ENCODE measurements at regions not wholly inside any gene's neighbourhood (a gene's known extent, or its start where the extent isn't known, plus 50 kb on each side); places are given as distances from the start of the nearest gene placed in this dataset.

- no peak for TF ChIP-seq ZNF398 (tag by site-specific recombination; IDR thresholded peaks at IDR 0.05)
- TF ChIP-seq SP2 (tag by site-specific recombination; IDR thresholded peaks at IDR 0.05), result no peak
- no peak for TF ChIP-seq ZNF2 (tag by site-specific recombination; IDR thresholded peaks at IDR 0.05)
- TF ChIP-seq ZNF341 (tag by site-specific recombination; IDR thresholded peaks at IDR 0.05; ENCODE audit: low read depth), result no peak
- TF ChIP-seq ZNF555 (tag by site-specific recombination; conservative IDR thresholded peaks at IDR 0.05), result no peak
Measured at GRCh38 chr2:81097361-81097760, 792.8 kb upstream of the LRRTM1 start (continued).

GRCh38 chr2:81093031-81093430, 788.5 kb upstream of the LRRTM1 start:
- Histone ChIP-seq H3K36me3 (ENCODE audit: control insufficient read depth in 2 of 2, insufficient read depth in 1 of 2, low read length in 2 of 2) (no peaks in the 10 kb centered on the region), H3K4me3 (ENCODE audit: low read depth, low read length) (no peak overlapping the region), H3K4me1 (ENCODE audit: control insufficient read depth, insufficient read depth, low read length) (no peaks in the 10 kb centered on the region), H3K27ac (ENCODE audit: extremely low read depth, low read depth, low read length) (no peak overlapping the region), H3K9me3 (ENCODE audit: control insufficient read depth, insufficient read depth, low read depth, low read length) (no peaks in the 10 kb centered on the region)
- TF ChIP-seq ZNF670 (tag by site-specific recombination; IDR thresholded peaks at IDR 0.05; ENCODE audit: low read depth) (no peak), ZNF571 (tag by site-specific recombination; IDR thresholded peaks at IDR 0.05) (no peak), INSM2 (tag by site-specific recombination; IDR thresholded peaks at IDR 0.05) (no peak), ELK4 (IDR thresholded peaks at IDR 0.05; ENCODE audit: borderline replicate concordance, low read depth, low read length) (no peak), MEIS1 (CRISPR knock-in tag; IDR thresholded peaks at IDR 0.05; ENCODE audit: borderline replicate concordance) (no peak), ZNF549 (tag by site-specific recombination; IDR thresholded peaks at IDR 0.05) (no peak), ZFP41 (tag by site-specific recombination; IDR thresholded peaks at IDR 0.05; ENCODE audit: borderline replicate concordance) (no peak), MYNN (tag by site-specific recombination; IDR thresholded peaks at IDR 0.05; ENCODE audit: borderline replicate concordance) (no peak), GLIS2 (tag by site-specific recombination; IDR thresholded peaks at IDR 0.05) (no peak), YY2 (tag by site-specific recombination; IDR thresholded peaks at IDR 0.05) (no peak), AEBP2 (tag by site-specific recombination; IDR thresholded peaks at IDR 0.05; ENCODE audit: borderline replicate concordance) (no peak), GLI4 (tag by site-specific recombination; IDR thresholded peaks at IDR 0.05) (no peak), ZNF2 (tag by site-specific recombination; IDR thresholded peaks at IDR 0.05) (no peak), ZNF19 (tag by site-specific recombination; IDR thresholded peaks at IDR 0.05; ENCODE audit: low read depth) (no peak), ZNF239 (tag by site-specific recombination; IDR thresholded peaks at IDR 0.05) (no peak), ZNF626 (tag by site-specific recombination; IDR thresholded peaks at IDR 0.05) (no peak), OSR2 (tag by site-specific recombination; IDR thresholded peaks at IDR 0.05) (no peak), ZFP37 (tag by site-specific recombination; IDR thresholded peaks at IDR 0.05) (no peak), ZNF510 (tag by site-specific recombination; IDR thresholded peaks at IDR 0.05; ENCODE audit: insufficient replicate concordance) (no peak)
- ChIA-PET CTCF (no interaction called here), POLR2A (no interaction called here)

Measured in HEK293 (cell line).